GM12873 (cell line): ENCODE measurements at regions not wholly inside any gene's neighbourhood (a gene's known extent, or its start where the extent isn't known, plus 50 kb on each side); places are given as distances from the start of the nearest gene placed in this dataset.

Experiments
- CTCF ChIP-seq: IDR thresholded peaks from 2 replicates; pipeline ENCODE4 v1.5.1; 2012; ENCODE audit warnings: low read depth, mild to moderate bottlenecking, moderate library complexity, low read length, control low read depth; ENCODE audit not compliant: insufficient read depth; ENCODE audit errors: missing control alignments

GRCh38 chr18:75526038-75526437 lies 98.5 kb upstream of the SMIM21 start:
- TF ChIP-seq CTCF: no peak

- no peak for TF ChIP-seq CTCF
Observed at GRCh38 chr18:75525331-75525730, 97.8 kb upstream of the SMIM21 start.

GRCh38 chr18:75524841-75525240 lies 97.3 kb upstream of the SMIM21 start:
- no peak for TF ChIP-seq CTCF

GRCh38 chr18:75524181-75524580 lies 96.7 kb upstream of the SMIM21 start:
- TF ChIP-seq CTCF: no peak

GRCh38 chr18:75521816-75522215 lies 94.3 kb upstream of the SMIM21 start:
- no peak for TF ChIP-seq CTCF

GRCh38 chr18:75518007-75518406 lies 90.5 kb upstream of the SMIM21 start:
- TF ChIP-seq CTCF: no peak

GRCh38 chr18:75517286-75517685 lies 89.8 kb upstream of the SMIM21 start:
- TF ChIP-seq CTCF: no peak
